ENCODE measurements at regions not wholly inside any gene's neighbourhood (a gene's known extent, or its start where the extent isn't known, plus 50 kb on each side); places are given as distances from the start of the nearest gene placed in this dataset.

DNA sequence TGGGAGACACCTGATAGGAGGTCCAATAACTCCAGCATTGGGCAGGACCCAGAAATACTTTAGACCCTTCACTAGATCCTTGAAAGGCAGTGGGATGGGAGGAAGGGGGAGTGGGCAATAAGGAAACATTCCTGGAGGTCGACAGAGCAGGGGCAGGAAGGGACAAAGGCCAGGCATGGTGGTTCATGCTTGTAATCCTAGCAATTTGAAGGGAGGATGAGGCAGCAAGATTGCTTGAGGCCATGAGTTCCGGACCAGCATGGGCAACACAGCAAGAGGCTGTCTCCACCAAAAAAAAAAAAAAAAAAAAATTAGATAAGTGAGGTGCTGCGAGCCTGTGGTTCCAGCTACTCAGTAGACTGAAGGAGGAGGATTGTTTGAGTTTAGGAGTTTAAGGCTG is 134.9 kb downstream of the JCAD start:
- no peak for DNase-seq

DNA sequence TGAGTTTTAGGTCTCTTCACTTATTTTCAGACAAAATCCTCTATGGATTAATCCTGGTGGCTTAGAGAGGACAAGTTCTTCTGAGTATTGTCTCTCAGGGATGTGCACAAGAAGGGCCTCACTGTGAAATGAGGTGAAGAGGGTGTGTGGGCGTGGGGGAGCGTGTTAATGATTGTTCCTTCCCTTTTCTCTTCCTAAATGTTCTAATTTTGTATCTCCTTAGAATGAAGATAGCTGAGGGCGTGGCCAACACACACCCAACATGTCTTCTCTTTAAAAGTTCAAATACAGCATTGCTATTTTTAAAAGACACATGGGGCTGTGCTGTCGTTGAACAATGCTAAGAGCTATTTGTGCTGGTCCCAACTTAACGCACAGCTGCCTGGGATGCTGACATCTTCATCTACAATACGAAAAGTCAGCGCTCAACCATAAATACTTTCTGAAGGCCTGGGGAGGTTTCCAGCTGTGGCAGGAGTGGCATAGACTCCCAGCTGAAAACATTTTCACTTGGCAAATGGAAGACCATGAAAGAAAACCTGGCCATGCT is 135.9 kb downstream of the JCAD start:
- no peak for DNase-seq

DNA sequence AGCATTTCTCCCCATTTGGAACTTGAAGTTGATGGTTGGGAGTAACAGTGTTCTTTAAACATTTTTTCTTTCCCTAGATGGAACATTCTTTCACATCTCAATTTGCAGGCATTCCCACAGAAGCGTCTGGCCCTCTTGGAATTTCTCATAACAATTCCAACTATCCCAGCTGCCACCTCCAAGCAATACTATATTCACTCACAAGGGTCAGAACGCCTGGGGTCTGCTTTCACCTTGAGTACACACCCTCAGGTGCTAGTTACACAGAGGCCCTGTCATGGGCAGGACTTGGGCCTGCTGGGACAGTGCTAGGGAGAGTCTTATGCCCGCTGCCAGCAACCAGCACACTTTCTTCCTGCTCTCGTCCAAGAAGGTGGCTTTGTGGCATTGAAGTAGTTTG is 136.5 kb downstream of the JCAD start:
- no peak for DNase-seq

DNA sequence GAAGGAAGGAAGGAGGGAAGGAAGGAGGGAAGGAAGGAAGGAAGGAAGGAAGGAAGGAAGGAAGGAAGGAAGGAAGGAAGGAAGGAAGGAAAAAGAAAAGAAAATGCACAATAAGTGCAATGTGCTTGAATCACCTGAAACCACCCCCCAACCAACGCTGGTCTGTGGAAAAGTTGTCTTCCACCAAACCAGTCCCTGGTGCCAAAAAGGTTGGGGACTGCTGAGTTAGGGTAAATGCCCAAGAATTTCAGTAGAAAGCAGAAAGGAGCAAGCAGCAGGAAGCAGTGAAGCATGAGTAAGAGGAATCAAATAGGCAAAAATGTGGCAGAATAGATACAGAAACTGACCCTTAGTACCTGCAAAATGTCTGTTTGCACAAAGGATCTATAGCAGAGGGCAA is 137.2 kb downstream of the JCAD start:
- no peak for DNase-seq

DNA sequence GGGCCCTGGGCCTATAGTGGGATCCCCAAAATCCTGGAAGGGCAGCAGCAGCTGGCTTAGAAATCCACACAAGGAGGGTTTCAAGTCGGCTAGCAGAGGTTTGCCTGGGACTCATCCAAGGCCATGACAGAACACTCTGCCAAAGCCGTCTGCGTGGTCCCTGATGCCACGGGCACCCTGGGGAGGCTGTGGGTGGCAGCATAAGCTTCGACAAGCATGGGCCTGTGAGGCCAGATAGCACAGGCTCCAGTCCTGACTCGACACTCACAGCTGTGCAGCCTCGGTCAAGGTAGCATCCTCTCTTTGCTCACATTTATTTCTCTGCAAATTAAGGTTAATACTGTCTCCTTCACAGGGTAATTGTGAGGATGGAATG is 138.3 kb downstream of the JCAD start:
- no peak for DNase-seq

DNA sequence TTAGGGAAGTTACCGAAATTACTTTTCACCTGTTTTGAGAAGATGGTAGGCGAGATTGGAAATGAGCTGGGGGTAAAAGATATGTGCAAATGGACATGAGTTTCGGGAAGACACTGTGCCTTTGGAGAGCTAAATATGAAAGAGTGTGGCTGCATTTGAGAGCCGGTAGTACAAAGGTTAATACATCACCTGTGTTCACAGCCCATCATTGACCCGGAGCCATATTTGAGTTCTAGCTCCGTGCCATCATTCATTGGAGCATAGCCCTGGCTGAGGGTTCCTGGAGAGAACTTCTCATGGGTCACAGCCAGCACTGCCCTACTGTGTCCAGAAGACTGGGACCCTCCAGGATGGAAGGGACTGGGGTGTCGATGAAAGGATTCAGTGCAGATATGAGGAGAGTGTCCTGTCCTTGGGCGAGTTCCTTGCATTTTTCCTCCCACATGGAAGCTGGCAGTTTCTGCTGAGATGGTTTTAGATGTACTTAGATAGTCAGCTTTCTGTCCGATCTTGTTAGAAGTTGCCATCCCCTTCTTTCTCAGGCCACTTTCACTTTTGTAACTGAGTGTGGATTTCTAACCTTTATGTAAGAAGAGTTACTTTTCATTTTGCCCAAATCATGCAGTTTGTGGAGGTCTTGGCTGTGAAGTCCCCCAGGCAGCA is 138.8 kb downstream of the JCAD start:
- no peak for DNase-seq

DNA sequence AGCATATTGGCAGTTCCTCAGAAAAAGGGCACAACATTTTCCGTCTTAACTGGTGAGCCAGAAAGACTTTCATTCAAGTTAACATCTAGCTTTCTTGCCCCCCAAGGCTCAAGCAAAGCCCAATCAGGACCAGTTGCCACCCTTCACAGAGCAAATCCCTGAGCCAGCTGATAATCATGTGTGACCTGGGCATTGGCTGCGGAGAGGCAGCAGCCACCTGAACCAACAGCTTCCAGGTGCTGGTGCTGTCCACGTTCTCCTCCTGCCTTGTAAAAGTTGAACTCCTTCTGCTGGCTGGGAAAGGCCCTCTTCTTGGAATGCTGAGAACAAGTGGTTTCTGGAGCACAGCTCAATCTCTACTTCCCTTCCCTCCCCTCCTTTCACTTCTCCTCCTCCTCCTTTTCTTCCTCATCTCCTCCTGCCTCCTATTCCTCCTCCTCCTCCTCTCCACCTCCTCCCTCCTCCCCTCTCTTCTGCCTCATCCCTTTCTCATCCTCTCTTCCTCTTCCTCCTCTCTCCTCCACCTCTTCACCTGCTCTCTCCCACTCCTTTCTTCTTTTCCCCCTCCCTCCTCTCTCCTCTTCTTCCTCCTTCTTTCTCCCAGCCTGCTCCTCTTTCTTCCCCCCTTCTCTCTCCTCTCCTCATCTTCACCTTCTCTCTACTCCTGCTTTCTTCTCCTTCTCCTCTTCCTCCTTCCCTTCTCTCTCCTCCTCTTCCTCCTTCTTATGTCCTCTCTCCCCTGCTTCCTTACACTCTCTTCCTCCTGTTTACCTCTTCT is 140.6 kb downstream of the JCAD start:
- DNase-seq, result no peak

DNA sequence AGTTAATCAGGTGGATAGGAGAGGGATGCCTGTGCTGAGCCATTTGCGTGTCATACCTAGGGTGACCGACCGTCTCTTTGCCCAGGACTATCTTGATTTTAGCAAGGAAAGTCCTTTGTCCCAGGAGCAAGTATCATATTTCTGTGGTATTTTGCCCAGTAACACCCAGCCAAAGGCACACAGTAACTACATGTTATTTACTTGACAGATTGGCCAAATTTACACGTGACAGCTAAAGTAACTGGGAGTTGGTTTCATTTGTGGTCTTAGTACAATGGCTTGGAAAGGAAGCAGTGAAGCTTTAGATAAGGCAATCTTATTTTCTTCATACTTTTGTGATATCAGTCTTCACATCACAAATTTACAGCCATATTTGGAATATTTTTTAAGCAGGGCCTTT is 142.1 kb downstream of the JCAD start:
- DNase-seq, result no peak

DNA sequence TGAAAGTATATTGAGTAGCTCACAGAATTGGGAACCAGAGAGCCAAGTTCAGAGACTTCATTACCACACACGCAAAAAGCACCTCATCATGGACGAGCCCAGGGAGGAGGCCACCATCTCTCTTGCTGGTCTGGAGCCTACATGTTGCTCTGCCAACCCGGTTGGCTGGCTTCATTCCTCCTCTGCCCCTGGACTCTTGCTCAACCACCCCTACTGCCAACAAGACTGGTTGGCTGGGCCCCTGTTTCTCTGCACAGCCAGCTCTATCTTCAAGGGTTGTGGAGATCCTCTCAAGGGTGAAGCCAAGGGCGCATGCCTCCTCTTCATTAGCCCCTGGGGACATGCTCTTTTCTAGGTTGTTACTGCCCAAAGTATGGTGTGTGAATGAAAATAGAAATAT is 142.7 kb downstream of the JCAD start:
- no peak for DNase-seq

DNA sequence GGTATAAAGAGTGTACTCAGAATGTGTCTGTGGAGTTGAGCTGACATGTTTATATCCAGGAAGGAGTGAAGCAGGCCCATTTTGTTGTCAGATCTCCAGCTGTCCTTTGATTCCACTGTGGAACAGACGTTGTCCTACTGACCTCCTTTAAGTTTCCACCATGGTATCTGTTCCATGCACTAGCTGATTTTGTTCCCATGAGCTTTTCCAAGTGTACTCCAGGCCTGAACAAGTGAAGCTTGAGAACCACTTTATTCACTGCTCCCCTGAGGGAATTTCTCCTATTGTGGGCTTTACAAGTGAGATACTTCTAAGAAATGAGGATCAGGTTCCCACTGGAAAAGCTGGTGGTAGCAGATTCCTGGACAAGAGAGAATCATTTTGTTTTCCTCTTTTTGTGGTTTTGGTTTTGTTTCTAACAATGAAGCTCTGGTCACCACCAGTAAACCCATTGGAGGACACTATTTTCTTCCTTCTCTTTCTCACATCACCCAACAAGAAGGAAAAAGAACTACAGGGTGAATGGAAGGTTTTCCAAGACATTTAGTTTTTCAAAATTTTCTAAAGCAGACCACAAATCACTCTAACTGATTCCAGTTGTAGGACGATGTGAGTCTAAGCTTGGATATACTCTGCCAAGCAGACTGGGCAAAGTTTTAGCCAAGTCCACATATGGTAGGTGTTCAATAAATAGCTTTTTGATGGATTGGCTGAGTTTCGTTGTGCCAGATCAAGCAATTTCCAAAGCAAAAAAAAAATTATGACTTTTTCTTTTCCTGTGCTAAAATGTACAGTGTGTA is 144.2 kb downstream of the JCAD start:
- no peak for DNase-seq

DNA sequence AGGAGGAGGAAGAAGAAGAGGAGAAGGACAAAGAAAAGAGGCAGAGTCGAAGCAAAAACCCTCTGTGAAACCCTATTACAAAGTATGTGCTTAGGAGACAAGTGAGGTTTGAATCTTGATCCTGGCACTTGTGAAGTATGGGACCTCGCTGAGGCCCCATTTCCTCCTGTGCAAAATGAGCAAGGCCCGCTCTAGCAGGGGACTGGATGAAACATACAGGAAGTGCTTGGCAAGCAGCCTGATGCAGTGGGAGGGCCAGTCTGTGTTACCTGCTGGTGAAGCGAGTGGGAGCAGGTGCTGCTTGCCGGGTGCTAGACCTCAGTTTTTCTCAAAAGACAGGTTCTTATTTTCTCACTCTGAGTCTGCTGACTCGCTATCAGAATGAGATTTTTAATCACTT is 150.4 kb downstream of the JCAD start:
- no peak for DNase-seq

DNA sequence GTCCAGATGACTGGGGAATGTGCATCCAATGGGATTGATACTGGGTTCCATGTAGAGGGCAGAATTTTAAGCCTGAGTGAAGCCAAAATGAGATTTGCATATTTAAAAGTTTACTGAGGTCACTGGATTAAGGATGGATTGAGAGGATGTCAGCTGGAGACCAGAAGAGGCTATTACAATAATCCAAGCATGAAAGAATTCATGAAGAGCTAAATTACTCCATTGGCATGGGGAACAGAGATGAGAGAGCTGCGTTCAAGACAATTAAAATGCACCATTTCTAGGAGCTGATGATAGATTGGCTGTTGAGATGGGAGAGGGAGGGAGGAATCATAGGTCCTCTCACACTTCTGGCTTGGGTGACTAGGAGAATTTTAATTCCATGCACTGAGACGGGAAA is 158.5 kb downstream of the JCAD start:
- no peak for DNase-seq

DNA sequence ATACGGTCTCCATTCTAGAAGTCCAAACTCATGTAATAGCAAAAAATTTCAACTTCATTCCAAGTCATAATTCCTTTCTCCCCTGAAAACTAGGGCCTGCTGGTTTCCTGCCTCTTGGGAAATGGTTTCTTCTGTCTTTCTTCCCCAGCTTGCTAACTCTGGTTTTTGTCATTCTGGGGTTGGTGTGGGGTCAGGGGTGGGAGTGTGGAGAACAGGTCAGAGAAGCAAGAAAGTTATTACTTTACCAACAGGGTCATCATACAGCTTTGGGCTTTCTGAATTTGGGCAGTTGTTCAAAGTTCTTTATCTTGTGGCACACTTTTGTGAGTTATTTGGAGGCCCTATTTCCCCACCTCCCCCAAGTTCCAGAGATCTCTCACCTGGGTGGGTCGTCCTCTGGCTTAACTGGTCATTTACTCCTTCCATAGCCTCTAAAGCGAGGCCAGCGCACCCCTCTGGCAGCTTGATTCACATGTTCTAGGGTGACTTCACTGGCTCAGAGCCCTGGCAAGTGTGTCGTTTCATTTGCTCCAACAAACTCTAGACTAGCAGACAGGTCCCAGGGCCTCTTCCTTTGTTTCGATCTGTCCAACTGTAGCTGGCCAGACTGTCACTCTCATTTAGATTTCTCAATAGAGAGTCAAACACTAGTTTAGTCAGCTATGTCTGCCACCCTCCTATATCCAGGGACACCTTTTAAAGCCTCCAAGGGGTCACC is 161.2 kb downstream of the JCAD start:
- no peak for DNase-seq

DNA sequence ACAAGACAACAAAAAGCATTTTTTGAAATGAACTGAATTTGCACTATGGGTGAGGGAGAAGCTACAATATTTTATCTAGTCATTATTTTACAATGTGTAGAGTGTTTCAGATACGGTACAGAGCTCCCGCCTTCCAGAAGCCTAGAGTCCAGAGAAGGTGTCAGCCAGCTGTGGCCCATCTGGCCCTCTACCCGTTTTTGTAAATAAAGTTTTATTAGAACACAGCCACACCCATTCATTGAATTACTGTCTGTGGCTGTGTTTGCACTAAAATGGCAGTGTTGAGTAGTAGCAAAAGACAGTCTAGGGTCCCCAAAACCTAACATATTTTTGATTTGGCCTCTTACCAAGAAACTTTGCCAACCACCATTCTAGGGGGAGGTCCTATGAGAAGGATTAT is 162.0 kb downstream of the JCAD start:
- DNase-seq, result no peak

DNA sequence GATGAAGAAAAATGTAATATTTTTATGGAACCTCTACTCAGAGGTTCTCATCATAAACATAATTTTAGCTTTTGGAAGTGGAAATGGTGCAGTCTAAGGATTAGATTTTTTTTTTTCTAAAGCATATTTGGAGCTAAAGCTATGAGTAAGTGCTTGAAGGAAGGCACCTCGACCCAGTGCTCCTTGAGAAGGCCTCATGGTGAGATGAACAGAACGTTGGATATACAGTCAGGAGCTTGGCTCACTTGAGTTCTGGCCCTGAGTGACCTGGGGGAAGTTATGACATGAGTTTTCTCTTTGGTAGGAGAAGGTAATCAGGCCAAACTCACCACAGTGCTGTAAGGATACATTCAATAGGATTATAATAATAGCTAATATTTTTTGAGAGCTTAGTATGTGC is 163.3 kb downstream of the JCAD start:
- DNase-seq, result no peak

DNA sequence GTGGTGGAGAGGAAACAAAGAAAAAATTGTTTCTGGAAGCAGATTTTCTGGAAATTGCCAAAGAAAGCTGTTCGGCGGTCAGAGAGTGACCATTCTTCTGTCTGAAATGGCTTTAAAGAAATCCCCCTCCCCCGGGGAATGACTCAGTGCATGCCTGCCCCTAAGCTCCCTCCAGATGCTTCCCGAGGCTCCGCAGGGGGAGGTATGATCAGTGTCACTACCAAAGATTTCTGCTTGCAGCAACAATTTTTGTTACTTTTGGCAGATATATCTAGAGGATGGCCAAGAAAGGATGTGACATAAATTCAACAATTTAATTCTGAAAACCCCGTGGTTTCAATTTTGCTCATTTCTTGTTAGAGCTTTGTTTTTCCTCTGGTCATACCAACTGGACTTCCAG is 163.9 kb downstream of the JCAD start:
- DNase-seq, result peak; percentile 66

DNA sequence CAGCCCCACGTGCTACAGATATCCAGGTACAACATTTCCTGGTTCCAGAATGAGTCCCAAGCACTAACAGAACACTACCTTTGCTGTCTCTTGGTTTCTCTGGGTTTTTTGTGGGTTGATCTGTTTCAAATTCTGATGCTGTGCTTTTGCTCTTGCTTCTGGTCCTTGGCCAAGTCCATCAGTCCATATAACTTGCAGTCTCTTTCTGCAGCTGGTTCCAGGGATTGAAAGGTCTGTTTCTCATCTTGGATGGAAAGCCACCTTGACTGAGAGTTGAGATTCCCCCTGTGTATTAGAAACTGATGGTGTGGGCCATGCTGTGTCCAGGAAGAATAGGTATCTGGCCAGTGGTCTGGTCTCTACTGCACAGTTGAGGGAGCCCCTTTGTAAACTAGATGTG is 171.1 kb downstream of the JCAD start:
- DNase-seq, result no peak

DNA sequence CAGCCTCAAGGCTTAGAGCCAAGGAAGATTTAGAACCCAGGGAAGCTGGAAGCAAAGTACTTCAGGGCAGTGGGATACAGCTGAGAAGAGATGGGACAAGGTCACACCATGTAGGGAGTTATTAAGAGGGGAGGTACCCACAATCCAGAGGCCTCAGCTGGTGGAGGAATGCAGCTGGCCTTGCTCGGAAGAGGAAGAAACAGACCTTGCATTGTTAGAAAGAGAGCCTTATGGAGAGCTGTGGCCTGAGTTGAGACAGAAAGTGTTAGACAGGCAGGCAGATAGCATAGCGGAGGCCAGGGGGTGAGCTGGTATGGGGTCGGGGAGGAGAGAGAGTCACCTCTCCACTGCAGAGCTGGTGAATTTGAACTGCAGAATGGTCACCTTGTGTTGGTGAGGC is 173.1 kb downstream of the JCAD start:
- no peak for DNase-seq

DNA sequence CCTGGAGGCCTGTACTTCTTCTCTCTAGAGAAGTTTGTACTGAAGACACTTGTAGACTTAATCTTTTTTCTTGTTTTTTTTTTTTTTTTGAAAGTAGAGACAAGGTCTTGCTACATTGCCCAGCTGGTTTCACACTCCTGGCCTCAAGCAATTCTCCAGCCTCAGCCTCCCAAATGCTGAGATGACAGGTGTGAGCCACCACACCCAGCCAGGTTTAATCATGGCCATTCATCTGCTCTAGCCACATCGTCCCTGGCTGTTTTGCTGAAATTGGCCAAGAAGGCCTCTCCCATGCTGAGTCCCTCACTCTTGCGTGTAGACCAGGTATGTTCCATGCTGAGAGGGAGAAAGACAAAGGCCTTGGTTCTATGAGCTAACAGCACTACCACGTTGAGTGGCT is 176.2 kb downstream of the JCAD start:
- no peak for DNase-seq

DNA sequence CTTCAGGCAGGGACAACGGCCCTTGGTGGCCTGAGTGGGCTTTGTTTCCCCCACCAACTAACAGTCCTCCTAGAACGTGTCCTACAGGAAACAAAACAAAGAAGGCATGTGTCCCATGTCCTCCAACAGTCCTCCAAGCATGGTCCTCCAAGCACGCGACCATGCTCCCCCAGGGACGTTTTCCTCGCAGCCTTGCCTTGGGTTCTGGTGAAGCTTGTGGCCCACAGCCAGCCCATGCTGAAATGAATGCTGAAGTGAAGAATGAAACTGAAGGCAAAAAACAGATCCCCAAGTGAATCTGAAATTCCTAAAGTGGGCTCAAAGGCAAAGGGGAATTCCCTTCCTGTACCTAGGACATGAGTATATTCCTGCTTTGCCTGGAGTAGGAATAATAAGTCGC is 176.6 kb downstream of the JCAD start:
- DNase-seq, result no peak

DNA sequence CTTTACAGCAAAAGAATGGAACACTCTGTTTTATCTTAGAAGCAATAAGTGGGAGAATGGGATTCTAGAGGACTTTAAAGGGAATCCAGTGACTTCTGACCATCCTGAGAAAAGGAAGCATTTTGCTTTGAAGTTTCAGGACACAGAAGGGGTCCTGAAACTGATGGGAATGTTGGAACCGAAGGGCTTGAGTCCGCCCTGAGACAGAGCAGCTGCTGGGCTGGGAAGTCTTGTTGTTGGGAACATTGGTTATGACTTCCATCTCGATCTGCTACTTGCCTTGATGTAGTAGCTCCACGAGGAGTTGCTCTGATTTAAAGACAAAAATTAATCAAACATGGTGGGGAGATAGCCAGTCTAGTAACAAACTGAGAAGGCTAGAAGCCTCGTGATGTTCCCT is 177.6 kb downstream of the JCAD start:
- no peak for DNase-seq

DNA sequence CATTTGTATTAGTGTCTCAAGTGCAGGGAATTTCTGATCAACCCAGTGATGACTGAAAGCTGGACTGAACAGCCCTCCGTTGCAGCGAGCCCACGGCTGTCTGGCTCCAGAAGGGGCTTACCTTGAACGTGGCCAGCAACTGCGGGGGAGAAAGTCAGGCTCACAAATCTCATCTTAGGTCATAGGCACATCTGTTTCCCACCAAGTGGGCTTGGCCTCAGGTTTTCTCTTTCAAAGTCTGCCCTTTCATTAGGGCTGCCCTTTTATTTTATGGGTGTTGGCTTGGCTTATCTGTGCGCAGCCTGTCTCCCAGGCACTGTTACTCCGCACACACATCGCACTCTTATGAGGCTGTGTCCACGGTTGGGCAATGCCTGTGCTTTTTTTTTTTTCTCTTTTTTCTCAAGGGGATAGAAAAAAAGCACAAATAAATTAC is 178.0 kb downstream of the JCAD start:
- no peak for DNase-seq

DNA sequence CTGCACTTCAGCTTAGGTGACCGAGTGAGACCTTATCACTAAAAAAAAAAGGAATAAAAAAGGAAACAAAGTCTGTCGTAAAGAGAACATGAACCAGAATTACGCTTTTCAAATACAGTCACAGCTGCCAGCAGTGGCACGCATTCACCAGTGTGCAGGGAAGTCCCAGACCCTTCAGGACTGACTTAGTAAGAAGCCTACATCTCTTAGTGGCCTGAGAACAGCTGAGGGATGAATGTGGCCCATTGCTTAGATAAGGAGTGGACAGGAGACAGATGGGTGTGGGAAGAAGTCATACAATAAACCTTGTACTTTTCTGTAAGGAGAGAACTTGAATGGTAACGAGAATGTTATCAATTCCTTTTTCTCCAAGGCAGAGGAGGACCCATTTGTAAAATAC is 178.5 kb downstream of the JCAD start:
- no peak for DNase-seq

Data from hindlimb muscle (tissue), 1 donor.